ENCODE measurements at regions not wholly inside any gene's neighbourhood (a gene's known extent, or its start where the extent isn't known, plus 50 kb on each side); places are given as distances from the start of the nearest gene placed in this dataset.

GRCh38 chr1:162921311-162921710 is 60.3 kb upstream of the CCDC190 start:
- DNase-seq (ENCODE audit: low read depth, low spot score), result no peak

GRCh38 chr1:162919034-162919433 is 58.1 kb upstream of the CCDC190 start:
- DNase-seq (ENCODE audit: low read depth, low spot score), result no peak

GRCh38 chr1:162918151-162918754 is 57.3 kb upstream of the CCDC190 start:
- no peak for DNase-seq (ENCODE audit: low read depth, low spot score)

- no peak for DNase-seq (ENCODE audit: low read depth, low spot score)
Observed at GRCh38 chr1:162916821-162917613, 56.0 kb upstream of the CCDC190 start.

GRCh38 chr1:162916407-162916806 is 55.4 kb upstream of the CCDC190 start:
- no peak for DNase-seq (ENCODE audit: low read depth, low spot score)

GRCh38 chr1:162914601-162915000 is 53.6 kb upstream of the CCDC190 start:
- DNase-seq (ENCODE audit: low read depth, low spot score), result no peak

- no peak for DNase-seq (ENCODE audit: low read depth, low spot score)
Observed at GRCh38 chr1:162913345-162913744, 52.4 kb upstream of the CCDC190 start.

GRCh38 chr1:162912061-162912667 is 51.2 kb upstream of the CCDC190 start:
- DNase-seq (ENCODE audit: low read depth, low spot score), result no peak

Measured in iPS DF 19.7 (cell line).